Suppressor macrophage (primary cell): ENCODE measurements at regions not wholly inside any gene's neighbourhood (a gene's known extent, or its start where the extent isn't known, plus 50 kb on each side); places are given as distances from the start of the nearest gene placed in this dataset.
A peak's percentile ranks its signal among the peaks of the same experiment; 100 is the strongest.

Experiments
- DNase-seq, 4 experiments: peaks; one replicate each; pipeline ENCODE4 v3.0.0-alpha.2; 2020 to 2022

DNA sequence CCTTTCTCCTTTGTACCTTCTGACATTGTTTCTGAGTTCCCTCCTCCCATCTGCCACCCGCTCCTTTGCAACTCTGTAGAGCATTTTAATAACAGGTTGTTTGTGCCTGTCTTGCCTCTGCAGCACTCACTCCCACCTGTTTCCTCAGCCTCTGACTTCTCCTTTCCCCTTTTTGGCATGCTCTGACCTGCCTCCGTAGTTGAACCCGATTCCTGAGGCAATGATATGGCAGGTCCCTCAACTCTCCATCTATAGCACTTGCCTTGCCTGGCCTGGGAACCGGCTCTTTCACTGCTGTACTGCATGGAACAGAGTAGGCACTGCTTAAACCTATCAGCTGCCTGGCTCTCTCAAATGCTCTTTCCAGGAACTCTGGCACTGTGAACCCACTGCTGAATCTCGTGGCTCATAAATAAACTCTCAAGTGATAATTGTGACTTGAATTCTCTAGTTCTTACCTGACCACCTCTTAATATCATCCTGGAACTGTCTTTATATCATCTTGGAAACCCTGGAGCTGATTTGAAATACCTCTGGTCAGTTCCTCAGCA is 50.3 kb downstream of the UTRN start:
- peak in 2 of 4 experiments; percentile 19 to 29 for DNase-seq

- peak in 2 of 4 experiments; percentile 30 to 53 for DNase-seq
These were observed 50.8 kb downstream of the UTRN start for GRCh38 chr6:144335914-144336313.

DNA sequence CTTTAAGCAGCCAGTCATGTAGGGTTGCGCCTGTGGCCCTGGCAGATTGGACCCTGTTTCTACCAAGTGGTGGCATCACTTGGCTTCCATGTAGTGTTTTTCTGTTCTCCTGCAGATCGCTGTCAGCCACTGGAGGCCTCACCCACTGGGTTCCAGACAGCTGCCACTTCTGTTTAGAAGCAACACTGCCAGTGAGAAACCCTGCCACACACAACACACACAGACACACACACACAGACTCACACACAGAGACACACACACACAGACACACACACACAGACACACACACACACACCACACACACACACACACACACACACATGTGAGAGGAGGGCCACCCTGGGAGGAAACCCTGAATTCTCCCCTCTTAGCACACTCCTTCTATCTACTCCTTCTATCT is 51.8 kb downstream of the UTRN start:
- no peak for DNase-seq

- DNase-seq: no peak
These were observed 53.3 kb downstream of the UTRN start for GRCh38 chr6:144338474-144338873.

DNA sequence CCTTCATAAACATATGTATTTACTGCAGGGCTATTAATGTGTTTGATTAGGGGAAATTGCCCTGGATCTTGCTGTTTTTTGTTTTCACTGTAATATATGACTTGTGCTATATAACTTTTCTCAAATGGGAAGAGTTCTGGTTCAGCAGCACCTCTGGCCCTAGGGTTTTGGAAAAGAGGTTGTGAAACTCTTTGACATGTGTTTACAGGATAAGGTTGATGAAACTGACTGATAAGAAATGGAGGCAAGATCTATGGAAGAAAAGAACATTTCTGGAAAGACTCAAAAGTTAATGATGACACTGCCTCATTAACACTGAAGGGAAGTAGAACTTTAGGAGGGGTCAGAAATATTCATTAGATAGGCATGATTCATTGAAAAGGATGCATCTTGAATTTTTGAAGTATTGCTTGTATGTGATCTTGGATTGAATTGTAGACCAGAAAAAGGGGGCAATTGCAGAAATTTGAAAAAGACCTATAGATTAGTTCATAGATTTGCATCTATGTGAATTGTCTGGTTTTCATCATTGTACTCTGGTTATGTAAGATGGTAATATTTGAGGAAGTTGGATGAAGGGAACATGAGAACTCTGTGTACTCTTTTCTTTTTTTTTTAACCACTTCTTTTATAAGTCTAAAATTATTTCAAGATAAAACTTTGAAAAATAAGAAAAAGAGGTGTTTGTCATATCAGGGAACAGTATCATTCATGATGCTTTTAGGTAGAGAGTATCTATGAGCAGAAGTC is 54.0 kb downstream of the UTRN start:
- peak in 2 of 4 experiments; percentile 55 to 61 for DNase-seq

- no peak for DNase-seq
These were observed 54.8 kb downstream of the UTRN start for GRCh38 chr6:144339859-144340452.

- no peak for DNase-seq
These were observed 55.6 kb downstream of the UTRN start for GRCh38 chr6:144340541-144341371.

GRCh38 chr6:144341831-144342527 is 56.8 kb downstream of the UTRN start:
- DNase-seq: no peak

- DNase-seq: peak; percentile 49 to 90 (median 74)
These were observed 58.7 kb downstream of the UTRN start for GRCh38 chr6:144343701-144344428.

GRCh38 chr6:144344646-144345045 is 59.5 kb downstream of the UTRN start:
- no peak for DNase-seq

DNA sequence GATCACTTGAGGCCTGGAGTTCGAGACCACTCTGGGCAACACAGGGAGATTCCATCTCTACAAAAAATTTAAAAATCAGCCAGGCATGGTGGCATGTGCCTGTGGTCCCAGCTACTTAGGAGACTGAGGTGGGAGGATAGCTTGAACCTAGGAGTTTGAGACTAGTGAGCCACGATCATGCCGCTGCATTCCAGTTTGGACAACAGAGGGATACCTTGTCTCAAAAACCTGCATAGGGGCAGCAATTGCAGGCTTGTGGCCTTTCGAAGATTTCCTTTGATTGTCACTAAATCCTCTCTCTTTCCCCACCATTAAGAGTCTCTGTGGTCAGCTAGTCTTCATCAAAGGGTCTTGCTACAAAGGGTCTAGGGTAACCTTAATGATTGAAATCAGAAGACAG is 60.3 kb downstream of the UTRN start:
- no peak for DNase-seq

GRCh38 chr6:144346719-144347447 is 61.7 kb downstream of the UTRN start:
- peak; percentile 45 to 69 (median 65) for DNase-seq

GRCh38 chr6:144347448-144347759 is 62.3 kb downstream of the UTRN start:
- DNase-seq: peak in 1 of 4 experiments; percentile 28

GRCh38 chr6:144347933-144348332 is 62.8 kb downstream of the UTRN start:
- no peak for DNase-seq

- DNase-seq: peak in 3 of 4 experiments; percentile 25 to 52 (median 47)
These were observed 64.8 kb downstream of the UTRN start for GRCh38 chr6:144349690-144350527.

GRCh38 chr6:144350528-144350880 is 65.4 kb downstream of the UTRN start:
- DNase-seq: peak in 1 of 4 experiments; percentile 34

DNA sequence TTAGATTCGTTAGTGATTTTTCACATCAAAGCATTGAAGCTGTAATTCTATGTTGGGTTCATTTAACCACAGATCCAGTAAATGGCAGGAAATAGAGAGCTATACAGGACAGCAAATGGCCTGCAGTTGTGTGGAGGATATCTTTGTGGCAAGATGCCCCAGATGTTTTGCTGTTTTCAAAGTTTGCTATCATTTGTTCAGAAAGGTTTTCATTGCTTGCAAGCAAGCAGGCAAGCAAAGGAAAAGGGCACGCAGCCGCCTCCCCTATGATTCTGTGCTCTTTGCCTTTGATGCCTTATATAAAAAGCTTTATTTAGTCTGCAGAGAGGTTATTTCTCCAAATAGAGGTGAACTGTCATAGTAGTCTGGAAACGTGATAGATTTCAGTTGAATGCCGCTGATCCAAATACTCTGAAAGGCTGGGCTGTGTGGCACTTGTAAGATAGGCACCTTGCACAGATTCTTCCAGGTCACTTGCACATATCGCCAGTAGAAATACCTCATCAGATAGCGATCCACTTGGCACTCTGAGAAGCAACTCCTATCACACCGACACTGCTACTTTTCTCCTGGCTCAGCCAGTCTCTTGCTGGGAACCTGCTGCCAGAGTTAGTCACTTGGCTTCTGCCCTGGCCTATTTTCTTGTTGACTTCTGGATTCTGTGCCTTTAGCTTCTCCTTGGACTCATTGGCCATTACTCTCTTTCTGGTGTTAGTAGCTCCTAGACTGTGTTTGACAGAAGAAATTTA is 66.4 kb downstream of the UTRN start:
- peak; percentile 29 to 47 (median 42) for DNase-seq

- DNase-seq: peak; percentile 64 to 94 (median 83)
These were observed 67.2 kb downstream of the UTRN start for GRCh38 chr6:144352331-144352730.

DNA sequence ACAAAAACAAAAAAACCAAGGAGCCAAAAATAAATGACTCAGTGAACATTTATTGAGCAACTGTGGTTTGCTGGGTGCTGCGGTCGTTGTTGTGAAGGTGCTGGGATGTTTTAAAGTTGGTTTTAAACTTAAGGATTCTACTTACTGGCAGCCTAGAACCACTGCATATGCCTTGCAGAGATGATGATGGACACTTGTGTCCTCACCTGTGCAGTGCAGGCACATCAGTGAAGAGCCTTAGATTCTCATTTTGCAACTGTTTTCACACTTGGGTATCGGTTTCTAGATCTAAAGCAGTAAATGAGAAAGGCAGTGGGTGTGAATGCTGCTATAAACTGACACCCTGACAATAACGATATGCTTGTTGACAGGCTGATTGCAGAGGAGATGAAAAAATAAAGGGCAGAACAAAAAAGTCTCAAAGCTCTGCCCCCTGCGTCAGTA is 68.8 kb downstream of the UTRN start:
- peak in 2 of 4 experiments; percentile 35 to 39 for DNase-seq
